ENCODE measurements at regions not wholly inside any gene's neighbourhood (a gene's known extent, or its start where the extent isn't known, plus 50 kb on each side); places are given as distances from the start of the nearest gene placed in this dataset.

GRCh38 chr16:5175266-5175665, 77.7 kb upstream of the EEF2KMT start:
- no peak overlapping the region for H2AFZ ChIP-seq (ENCODE audit: low read length)
- ChIA-PET CTCF (ENCODE audit: low intra/inter-chr PET ratio, low total read pairs) (no interaction called here), POLR2A (no interaction called here)
- in situ Hi-C loops (cut with HindIII; ENCODE audit: extremely low pct_ligation_motif_present, low pct_unique_long_range_greater_than_20kb) = no loop called here
- ATAC-seq = no peak
- BruUV-seq (replicated peaks) = no TSS peak
- no peaks in the 10 kb centered on the region for H4K20me1 ChIP-seq (ENCODE audit: insufficient read depth, low read length)
- intact Hi-C loops (cut with micrococcal nuclease; ENCODE audit: unreplicated experiment) = no loop called here
- DNase-seq (ENCODE audit: low spot score) = no peak
- no peak overlapping the region for H3K4me2 ChIP-seq (ENCODE audit: low read depth, low read length)
- H3K9ac ChIP-seq (ENCODE audit: insufficient read depth, low read depth, low read length) = no peak overlapping the region
- no peak for TF ChIP-seq ATF2 (CRISPR knock-in tag; IDR thresholded peaks at IDR 0.05)
- TF ChIP-seq SRSF9 (IDR thresholded peaks at IDR 0.05; ENCODE audit: borderline replicate concordance, insufficient read depth, low read depth, low read length, poor library complexity, severe bottlenecking) = no peak
- TF ChIP-seq PHF20 (CRISPR knock-in tag; IDR thresholded peaks at IDR 0.05) = no peak
- TF ChIP-seq FOXK1 (CRISPR knock-in tag; IDR thresholded peaks at IDR 0.05; ENCODE audit: borderline replicate concordance, low read depth) = no peak
- TF ChIP-seq ZNF264 (CRISPR knock-in tag; IDR thresholded peaks at IDR 0.05) = no peak
- no peak for TF ChIP-seq GATAD1 (CRISPR knock-in tag; IDR thresholded peaks at IDR 0.05)
- TF ChIP-seq PCBP1 (IDR thresholded peaks at IDR 0.05; ENCODE audit: borderline replicate concordance, low read depth, low read length) = no peak
- no peak for TF ChIP-seq ZBTB20 (CRISPR knock-in tag; IDR thresholded peaks at IDR 0.05; ENCODE audit: borderline replicate concordance, low read depth)
- no peak for TF ChIP-seq REL (CRISPR knock-in tag; conservative IDR thresholded peaks at IDR 0.05)
- TF ChIP-seq LBX2 (CRISPR knock-in tag; IDR thresholded peaks at IDR 0.05; ENCODE audit: borderline replicate concordance) = no peak
- no peaks in the 10 kb centered on the region for H3K79me2 ChIP-seq (ENCODE audit: insufficient read depth, low read length)
- WGBS (ENCODE audit: low lambda C conversion rate) = 1% methylated on average over 5 of the region's 5 CpGs
- no peaks in the 10 kb centered on the region for H3K36me3 ChIP-seq (replicated peaks in 1 of 2; ENCODE audit: control insufficient read depth in 1 of 2, insufficient read depth in 2 of 2, low read length in 2 of 2)
- no peak overlapping the region for H3K27ac ChIP-seq (ENCODE audit: extremely low read length, insufficient read depth, low read length)
- peaks cover 0 to 6% of the 10 kb centered on the region in 2 experiments; a peak in 1 of 5 replicates for H3K27me3 ChIP-seq (ENCODE audit: control insufficient read depth in 1 of 2, insufficient read depth in 2 of 2, low read length in 2 of 2)
- no peak overlapping the region for H3K4me3 ChIP-seq (replicated peaks in 1 of 3; ENCODE audit: insufficient read depth in 1 of 3, low read depth in 2 of 3, low read length in 3 of 3)
- H3K4me1 ChIP-seq (ENCODE audit: insufficient read depth, low read length) = no peaks in the 10 kb centered on the region
- no peak for FAIRE-seq
- peaks cover 14% of the 10 kb centered on the region; the same call in 1 of the 2 replicates for H3K9me3 ChIP-seq (ENCODE audit: low read length)

Data from HepG2 (cell line).